ENCODE measurements at regions not wholly inside any gene's neighbourhood (a gene's known extent, or its start where the extent isn't known, plus 50 kb on each side); places are given as distances from the start of the nearest gene placed in this dataset.

GRCh38 chr6:169906004-169906687 lies 154.7 kb downstream of the ERMARD start:
- H3K9me2 ChIP-seq, result no peaks in the 10 kb centered on the region
- 65% methylated on average over 22 of the region's 24 CpGs for WGBS (ENCODE audit: low lambda C conversion rate)
- H3K4me1 ChIP-seq (ENCODE audit: control insufficient read depth in 1 of 2, insufficient read depth in 2 of 2, low read depth in 1 of 2, low read length in 1 of 2), result no peaks in the 10 kb centered on the region
- no peaks in the 10 kb centered on the region for H3K27me3 ChIP-seq (ENCODE audit: insufficient read depth)
- no peak for DNase-seq
- no peak overlapping the region for H3K4me2 ChIP-seq
- no peak overlapping the region for H2AFZ ChIP-seq (ENCODE audit: low read depth)
- TF ChIP-seq IRF3 (IDR thresholded peaks at IDR 0.05; ENCODE audit: low read depth, low read length) (no peak), NRF1 (IDR thresholded peaks at IDR 0.05; ENCODE audit: low read depth, low read length) (no peak), GABPA (IDR thresholded peaks at IDR 0.05; ENCODE audit: low read depth) (no peak), MEF2A (IDR thresholded peaks at IDR 0.05; ENCODE audit: borderline replicate concordance, low read depth) (no peak), FOSL2 (IDR thresholded peaks at IDR 0.05; ENCODE audit: borderline replicate concordance, low read depth) (no peak), MXI1 (IDR thresholded peaks at IDR 0.05; ENCODE audit: low read depth, low read length) (no peak), TEAD4 (IDR thresholded peaks at IDR 0.05; ENCODE audit: borderline replicate concordance, insufficient read depth) (no peak), RXRA (IDR thresholded peaks at IDR 0.05; ENCODE audit: borderline replicate concordance, low read depth) (no peak), YY1 (IDR thresholded peaks at IDR 0.05; ENCODE audit: low read depth) (no peak), CHD2 (IDR thresholded peaks at IDR 0.05; ENCODE audit: low read length, partially characterized antibody) (no peak), JUND (IDR thresholded peaks at IDR 0.05) (no peak), POLR2AphosphoS5 (IDR thresholded peaks at IDR 0.05; ENCODE audit: low read depth, low read length) (no peak), RCOR1 (IDR thresholded peaks at IDR 0.05; ENCODE audit: low read length) (no peak), SMC3 (IDR thresholded peaks at IDR 0.05; ENCODE audit: low read depth, low read length) (no peak), FOXM1 (IDR thresholded peaks at IDR 0.05; ENCODE audit: low read depth) (no peak)
- TF ChIP-seq, protein P1, sequence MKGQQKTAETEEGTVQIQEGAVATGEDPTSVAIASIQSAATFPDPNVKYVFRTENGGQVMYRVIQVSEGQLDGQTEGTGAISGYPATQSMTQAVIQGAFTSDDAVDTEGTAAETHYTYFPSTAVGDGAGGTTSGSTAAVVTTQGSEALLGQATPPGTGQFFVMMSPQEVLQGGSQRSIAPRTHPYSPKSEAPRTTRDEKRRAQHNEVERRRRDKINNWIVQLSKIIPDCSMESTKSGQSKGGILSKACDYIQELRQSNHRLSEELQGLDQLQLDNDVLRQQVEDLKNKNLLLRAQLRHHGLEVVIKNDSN (IDR thresholded peaks at IDR 0.05; ENCODE audit: borderline replicate concordance, low read depth), result no peak
- TF ChIP-seq, protein P2, sequence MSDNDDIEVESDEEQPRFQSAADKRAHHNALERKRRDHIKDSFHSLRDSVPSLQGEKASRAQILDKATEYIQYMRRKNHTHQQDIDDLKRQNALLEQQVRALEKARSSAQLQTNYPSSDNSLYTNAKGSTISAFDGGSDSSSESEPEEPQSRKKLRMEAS (IDR thresholded peaks at IDR 0.05; ENCODE audit: low read depth), result no peak
- TF ChIP-seq, protein P3, sequence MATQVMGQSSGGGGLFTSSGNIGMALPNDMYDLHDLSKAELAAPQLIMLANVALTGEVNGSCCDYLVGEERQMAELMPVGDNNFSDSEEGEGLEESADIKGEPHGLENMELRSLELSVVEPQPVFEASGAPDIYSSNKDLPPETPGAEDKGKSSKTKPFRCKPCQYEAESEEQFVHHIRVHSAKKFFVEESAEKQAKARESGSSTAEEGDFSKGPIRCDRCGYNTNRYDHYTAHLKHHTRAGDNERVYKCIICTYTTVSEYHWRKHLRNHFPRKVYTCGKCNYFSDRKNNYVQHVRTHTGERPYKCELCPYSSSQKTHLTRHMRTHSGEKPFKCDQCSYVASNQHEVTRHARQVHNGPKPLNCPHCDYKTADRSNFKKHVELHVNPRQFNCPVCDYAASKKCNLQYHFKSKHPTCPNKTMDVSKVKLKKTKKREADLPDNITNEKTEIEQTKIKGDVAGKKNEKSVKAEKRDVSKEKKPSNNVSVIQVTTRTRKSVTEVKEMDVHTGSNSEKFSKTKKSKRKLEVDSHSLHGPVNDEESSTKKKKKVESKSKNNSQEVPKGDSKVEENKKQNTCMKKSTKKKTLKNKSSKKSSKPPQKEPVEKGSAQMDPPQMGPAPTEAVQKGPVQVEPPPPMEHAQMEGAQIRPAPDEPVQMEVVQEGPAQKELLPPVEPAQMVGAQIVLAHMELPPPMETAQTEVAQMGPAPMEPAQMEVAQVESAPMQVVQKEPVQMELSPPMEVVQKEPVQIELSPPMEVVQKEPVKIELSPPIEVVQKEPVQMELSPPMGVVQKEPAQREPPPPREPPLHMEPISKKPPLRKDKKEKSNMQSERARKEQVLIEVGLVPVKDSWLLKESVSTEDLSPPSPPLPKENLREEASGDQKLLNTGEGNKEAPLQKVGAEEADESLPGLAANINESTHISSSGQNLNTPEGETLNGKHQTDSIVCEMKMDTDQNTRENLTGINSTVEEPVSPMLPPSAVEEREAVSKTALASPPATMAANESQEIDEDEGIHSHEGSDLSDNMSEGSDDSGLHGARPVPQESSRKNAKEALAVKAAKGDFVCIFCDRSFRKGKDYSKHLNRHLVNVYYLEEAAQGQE (IDR thresholded peaks at IDR 0.05; ENCODE audit: low read depth, low read length), result no peak
- TF ChIP-seq, protein P4, sequence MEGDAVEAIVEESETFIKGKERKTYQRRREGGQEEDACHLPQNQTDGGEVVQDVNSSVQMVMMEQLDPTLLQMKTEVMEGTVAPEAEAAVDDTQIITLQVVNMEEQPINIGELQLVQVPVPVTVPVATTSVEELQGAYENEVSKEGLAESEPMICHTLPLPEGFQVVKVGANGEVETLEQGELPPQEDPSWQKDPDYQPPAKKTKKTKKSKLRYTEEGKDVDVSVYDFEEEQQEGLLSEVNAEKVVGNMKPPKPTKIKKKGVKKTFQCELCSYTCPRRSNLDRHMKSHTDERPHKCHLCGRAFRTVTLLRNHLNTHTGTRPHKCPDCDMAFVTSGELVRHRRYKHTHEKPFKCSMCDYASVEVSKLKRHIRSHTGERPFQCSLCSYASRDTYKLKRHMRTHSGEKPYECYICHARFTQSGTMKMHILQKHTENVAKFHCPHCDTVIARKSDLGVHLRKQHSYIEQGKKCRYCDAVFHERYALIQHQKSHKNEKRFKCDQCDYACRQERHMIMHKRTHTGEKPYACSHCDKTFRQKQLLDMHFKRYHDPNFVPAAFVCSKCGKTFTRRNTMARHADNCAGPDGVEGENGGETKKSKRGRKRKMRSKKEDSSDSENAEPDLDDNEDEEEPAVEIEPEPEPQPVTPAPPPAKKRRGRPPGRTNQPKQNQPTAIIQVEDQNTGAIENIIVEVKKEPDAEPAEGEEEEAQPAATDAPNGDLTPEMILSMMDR (IDR thresholded peaks at IDR 0.05), result no peak
- CTCF ChIA-PET, result interaction anchor here (1.4 kb wide), 1 partner anchor 74 kb away, joined by 4 read pairs; no protein-coding TSS in a partner anchor
- H4K20me1 ChIP-seq (ENCODE audit: insufficient read depth), result no peaks in the 10 kb centered on the region
- H3K79me2 ChIP-seq (ENCODE audit: insufficient read depth), result no peaks in the 10 kb centered on the region
- H3F3A ChIP-seq (replicated peaks; ENCODE audit: insufficient read depth), result no peaks in the 10 kb centered on the region
- H3K27ac ChIP-seq (ENCODE audit: low read depth in 2 of 2, low read length in 1 of 2), result no peak overlapping the region
- H3K9me3 ChIP-seq, result no peaks in the 10 kb centered on the region
- H3K36me3 ChIP-seq (replicated peaks in 1 of 2; ENCODE audit: control insufficient read depth in 1 of 2, insufficient read depth in 2 of 2, low read length in 1 of 2), result no peaks in the 10 kb centered on the region
- H3K9ac ChIP-seq, result no peak overlapping the region
- POLR2A ChIA-PET, result no interaction called here
- no peak overlapping the region for H3K4me3 ChIP-seq (ENCODE audit: low read depth in 2 of 2, low read length in 1 of 2)

All from SK-N-SH (cell line).